T-helper 22 cell (primary cell): ENCODE measurements at regions not wholly inside any gene's neighbourhood (a gene's known extent, or its start where the extent isn't known, plus 50 kb on each side); places are given as distances from the start of the nearest gene placed in this dataset.

Source experiments
- DNase-seq: peaks from one replicate; pipeline ENCODE4 v3.0.0-alpha.2; 2020; ENCODE audit warnings: low read depth

- DNase-seq, result no peak
Observed at GRCh38 chr14:104439625-104440024, 139.9 kb upstream of the C14orf180 start.

GRCh38 chr14:104440297-104440956 lies 139.1 kb upstream of the C14orf180 start:
- no peak for DNase-seq

- no peak for DNase-seq
Observed at GRCh38 chr14:104441275-104442106, 138.1 kb upstream of the C14orf180 start.

GRCh38 chr14:104442107-104442551 lies 137.4 kb upstream of the C14orf180 start:
- no peak for DNase-seq

GRCh38 chr14:104442631-104443390 lies 136.8 kb upstream of the C14orf180 start:
- no peak for DNase-seq

- no peak for DNase-seq
Observed at GRCh38 chr14:104443391-104444158, 136.0 kb upstream of the C14orf180 start.

- no peak for DNase-seq
Observed at GRCh38 chr14:104444159-104445030, 135.2 kb upstream of the C14orf180 start.

GRCh38 chr14:104445086-104445485 lies 134.5 kb upstream of the C14orf180 start:
- no peak for DNase-seq

- no peak for DNase-seq
Observed at GRCh38 chr14:104445832-104446381, 133.7 kb upstream of the C14orf180 start.

GRCh38 chr14:104446611-104447010 lies 133.0 kb upstream of the C14orf180 start:
- DNase-seq, result no peak

- DNase-seq, result no peak
Observed at GRCh38 chr14:104447750-104448149, 131.8 kb upstream of the C14orf180 start.

- DNase-seq, result no peak
Observed at GRCh38 chr14:104448321-104448720, 131.2 kb upstream of the C14orf180 start.

GRCh38 chr14:104448721-104449120 lies 130.8 kb upstream of the C14orf180 start:
- no peak for DNase-seq

- DNase-seq, result no peak
Observed at GRCh38 chr14:104450811-104451401, 128.7 kb upstream of the C14orf180 start.

- no peak for DNase-seq
Observed at GRCh38 chr14:104451474-104451873, 128.1 kb upstream of the C14orf180 start.

GRCh38 chr14:104458845-104459244 lies 120.7 kb upstream of the C14orf180 start:
- DNase-seq, result no peak

- DNase-seq, result no peak
Observed at GRCh38 chr14:104460791-104461651, 118.5 kb upstream of the C14orf180 start.

GRCh38 chr14:104461676-104462449 lies 117.7 kb upstream of the C14orf180 start:
- DNase-seq, result no peak
